GM21723 (cell line): ENCODE measurements at regions not wholly inside any gene's neighbourhood (a gene's known extent, or its start where the extent isn't known, plus 50 kb on each side); places are given as distances from the start of the nearest gene placed in this dataset.
A peak's percentile ranks its signal among the peaks of the same experiment; 100 is the strongest.
"Not testable (repeated sequence)": the region's sequence is repeated elsewhere in the genome, so short reads cannot be mapped to it uniquely, and the experiment has no call there.

ENCODE experiments used
- ATAC-seq: cut with Tn5 transposase; IDR thresholded peaks from one replicate; pipeline ENCODE4 v1.9.1; 2021; ENCODE audit warnings: mild to moderate bottlenecking, moderate library complexity; ENCODE audit not compliant: unreplicated experiment

DNA sequence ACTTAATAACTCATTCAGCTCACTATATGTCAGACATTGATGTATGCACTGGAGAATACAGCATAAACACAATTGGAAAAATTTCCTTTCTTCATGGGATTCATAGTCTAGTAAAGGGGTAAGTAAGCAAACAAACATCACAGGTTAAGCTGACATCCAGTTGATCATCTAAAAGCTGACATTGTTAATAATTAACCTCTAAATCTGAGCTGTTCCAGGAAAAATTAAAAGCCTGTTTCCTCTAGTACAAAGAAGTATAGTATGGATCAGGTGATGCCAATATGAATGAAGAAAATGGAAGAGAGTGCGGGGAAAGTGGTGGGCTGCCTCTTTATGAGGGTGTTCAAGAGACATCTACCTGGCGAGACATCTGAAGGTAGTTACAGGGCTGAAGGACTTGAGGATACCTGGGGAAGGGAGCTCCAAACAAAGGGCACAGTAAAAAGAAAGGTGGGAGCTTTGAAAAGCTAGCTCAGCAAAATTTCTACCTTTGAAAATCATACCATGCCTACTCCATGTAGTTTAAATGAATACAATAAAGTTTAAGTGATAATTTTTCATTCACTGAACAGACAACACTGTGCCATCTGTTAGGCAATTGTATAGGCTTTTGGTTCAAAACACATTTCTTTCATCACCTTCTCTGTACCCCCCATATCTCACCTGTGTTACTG lies 619.3 kb downstream of the TRIB2 start:
- ATAC-seq: no peak

DNA sequence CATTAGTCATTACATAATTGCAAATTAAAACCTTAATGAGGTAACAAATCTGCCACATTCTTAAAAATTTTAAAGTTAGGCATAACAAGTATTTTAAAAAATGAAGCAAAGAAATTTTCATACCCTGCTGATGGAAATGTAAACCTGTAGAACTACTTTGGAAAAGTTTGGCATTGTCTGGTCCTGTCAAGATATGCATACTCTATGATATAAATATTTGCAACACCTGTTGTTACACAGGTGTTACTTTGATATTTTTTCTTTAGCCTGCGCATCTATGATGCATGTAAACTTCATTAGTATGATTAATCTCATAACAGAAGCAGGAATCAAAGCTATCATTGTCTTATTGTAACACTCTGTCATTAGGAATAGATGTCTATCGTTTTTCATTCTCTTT lies 634.3 kb downstream of the TRIB2 start:
- no peak for ATAC-seq

DNA sequence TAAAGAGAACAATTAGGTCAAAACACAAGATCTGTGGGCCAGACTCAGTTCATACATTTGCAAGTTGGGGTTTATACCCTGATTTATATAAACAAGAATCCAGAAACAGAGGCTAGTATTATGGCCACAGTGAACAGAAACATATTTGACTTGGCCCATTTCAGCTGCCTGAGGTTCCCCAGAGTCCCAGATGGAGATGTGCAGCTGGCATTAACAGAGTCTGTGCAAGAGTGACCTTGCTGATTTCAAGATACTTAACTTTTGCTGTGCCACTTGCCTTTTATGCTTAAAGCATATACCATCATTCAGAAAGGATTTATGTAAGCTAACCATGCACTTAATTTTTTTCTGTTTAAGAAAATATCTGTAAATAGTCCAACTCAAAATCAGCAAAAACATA lies 636.3 kb downstream of the TRIB2 start:
- ATAC-seq: no peak

DNA sequence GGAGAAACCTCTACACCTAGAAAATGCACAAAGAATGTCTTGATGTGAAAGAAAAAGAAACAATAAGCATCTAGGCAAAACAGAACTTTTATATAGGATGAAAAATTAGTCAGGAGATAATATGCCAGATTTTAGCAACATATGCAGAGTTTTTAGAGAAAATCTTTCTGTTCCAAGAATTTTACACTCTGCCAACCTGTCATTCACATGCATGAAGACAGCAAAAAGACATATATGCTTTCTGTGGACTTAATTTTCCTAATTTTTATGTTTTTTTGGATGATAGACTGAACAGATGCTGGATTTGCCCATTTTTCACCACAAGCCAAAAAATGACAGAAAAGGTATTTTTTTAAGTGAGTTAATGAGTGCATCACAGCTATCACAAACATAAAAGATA lies 637.3 kb downstream of the TRIB2 start:
- no peak for ATAC-seq

DNA sequence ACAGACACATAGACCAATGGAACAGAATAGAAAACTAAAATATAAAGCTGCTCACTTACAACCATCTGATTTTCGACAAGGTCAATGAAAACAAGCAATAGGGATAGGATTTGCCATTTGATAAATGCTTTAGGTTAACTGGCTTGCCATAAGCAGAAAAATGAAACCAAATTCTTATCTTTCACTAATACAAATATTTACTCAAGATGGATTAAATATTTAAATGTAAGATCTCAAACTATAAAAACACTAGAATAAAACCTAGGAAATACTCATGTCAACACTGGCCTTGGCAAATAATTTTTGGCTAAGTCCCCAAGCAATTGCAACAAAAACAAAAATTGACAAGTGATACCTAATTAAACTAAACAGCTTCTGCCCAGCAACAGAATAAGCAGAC lies 665.2 kb downstream of the TRIB2 start:
- ATAC-seq: not testable (repeated sequence)

DNA sequence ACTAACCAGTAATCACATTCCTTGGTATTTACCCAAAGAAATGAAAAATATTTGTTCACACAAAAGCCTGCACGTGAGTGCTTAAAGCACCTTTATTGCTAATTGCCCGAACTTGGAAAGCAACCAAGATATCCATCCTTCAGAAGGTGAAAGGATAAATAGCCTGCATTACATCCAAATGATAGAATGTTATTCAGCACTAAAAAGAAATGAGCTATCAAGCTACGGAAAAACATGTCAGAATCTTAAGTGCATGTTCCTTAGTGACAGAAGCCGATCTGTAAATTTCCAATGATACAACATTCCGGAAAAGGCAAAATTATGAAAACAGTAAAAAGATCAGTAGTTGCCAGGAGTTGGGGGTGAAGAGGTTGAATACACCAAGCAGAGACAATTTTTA lies 672.4 kb downstream of the TRIB2 start:
- not testable (repeated sequence) for ATAC-seq

DNA sequence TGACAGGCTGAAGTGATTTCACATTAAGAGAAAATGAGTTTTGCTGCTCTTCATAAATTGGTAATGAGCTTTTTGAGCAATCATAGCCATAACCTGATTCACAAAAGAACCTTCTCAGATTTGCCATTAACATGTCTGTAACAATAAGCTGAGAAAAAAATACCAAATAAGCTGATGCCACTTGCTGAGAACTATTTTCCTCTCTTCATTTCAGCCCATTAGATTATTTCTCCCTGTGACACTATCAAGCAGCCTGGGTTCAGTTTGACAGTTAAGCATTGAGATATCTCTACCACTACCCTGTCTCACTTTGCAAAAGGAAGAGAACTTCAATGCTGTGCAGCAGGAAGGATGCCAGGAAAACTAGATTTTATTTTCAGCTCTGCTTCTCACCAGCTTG lies 673.9 kb downstream of the TRIB2 start:
- ATAC-seq: no peak

DNA sequence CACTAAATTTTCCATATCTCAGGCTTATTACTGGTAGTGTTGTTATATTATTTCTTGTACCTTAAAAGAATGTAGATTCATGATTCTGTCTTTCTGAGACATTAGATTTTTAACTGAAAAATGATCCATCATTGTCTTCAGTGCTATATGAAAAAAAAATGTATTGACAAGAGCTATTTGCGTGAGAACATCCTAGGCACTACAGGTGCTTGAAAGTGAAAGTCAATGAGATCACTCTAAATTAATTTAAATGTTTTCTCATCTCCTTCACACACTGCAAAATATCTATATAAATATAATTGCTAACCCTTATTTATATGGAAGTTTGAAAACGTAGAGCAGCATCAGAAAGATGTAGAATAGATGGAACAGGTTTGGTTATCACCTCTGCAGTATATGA lies 684.6 kb downstream of the TRIB2 start:
- ATAC-seq: no peak

DNA sequence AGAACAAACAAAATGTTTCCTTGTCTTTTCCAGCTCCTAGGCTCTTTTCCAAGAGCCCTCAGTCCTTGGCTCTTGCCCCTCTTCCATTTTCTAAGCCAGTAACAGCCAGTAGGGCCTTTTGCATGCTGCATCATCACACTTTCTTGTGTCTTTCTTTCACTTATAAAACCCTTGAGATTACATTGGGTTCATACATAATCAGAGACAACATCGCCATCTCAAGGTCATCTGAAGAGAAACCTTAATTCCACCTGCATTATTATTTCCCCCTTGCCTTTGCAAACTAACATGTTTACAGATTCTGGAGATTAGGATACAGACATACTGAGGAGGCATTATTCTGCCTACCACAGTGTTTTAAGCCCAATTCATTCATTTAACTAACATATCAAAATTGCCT lies 697.3 kb downstream of the TRIB2 start:
- ATAC-seq: no peak

DNA sequence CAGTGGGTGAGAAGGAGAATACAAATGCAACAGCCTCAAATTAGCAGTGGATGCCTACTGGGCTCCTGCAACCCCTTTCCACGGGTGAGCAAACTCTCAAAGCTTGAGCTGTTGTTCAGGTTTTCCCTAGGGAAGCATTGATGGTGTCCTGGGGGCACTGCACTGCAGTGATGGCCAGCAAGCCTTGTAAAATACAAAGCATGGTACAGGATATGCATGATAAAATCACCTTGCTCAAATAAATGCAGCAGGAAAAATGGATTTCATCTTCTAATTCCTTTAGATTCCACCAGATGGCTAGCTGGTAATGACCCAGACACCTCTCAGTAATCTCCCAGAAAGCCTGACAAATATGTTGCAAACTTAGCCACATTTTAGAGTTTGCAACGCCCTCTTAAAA lies 698.2 kb downstream of the TRIB2 start:
- ATAC-seq: no peak

DNA sequence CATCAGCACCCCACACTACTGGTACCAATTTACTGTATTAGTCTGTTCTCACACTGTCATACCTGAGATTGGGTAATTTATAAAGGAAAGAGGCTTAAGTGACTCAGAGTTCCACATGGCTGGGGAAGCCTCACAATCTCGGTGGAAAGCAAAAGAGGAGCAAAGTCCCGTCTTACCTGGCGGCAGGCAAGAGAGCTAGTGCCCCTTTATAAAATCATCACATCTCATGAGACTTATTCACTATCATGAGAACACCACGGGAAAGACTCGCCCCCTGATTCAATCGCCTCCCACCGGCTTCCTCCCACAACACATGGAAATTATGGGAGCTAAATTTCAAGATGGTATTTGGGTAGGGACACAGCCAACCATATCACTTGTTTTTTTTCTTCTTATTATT lies 717.2 kb downstream of the TRIB2 start:
- no peak for ATAC-seq

DNA sequence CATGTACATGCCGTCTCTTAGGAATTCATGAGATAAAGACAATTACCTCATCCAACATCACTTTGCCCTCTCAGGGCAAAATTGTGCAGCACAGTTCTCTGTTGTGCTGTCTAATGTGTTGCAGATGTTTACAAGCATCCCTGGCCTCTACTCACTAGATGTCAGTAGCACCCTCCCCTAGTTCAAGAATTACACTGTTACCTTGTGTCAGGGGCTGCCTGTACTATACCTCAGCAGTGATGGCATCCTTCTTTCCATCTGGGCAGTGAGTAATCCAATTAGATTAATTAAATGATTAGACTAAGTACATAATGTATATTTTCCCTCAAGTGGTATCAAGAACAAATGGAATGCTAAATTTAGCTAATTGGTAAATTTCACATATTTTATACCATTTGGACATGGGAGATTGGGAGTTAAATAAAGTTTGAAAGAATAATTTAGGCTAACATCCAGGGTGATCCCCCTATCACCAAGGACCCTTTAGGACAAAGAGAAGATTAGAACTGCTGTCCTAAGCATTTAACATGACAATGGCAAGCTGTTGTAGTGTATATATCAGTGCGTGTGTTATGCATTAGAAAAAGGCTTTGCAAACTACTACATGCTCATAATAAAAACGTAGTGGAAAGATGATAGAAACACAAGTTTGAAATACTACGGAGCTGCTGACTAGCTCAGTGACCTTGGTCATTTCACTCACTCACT lies 727.0 kb downstream of the TRIB2 start:
- peak; percentile 55 for ATAC-seq

DNA sequence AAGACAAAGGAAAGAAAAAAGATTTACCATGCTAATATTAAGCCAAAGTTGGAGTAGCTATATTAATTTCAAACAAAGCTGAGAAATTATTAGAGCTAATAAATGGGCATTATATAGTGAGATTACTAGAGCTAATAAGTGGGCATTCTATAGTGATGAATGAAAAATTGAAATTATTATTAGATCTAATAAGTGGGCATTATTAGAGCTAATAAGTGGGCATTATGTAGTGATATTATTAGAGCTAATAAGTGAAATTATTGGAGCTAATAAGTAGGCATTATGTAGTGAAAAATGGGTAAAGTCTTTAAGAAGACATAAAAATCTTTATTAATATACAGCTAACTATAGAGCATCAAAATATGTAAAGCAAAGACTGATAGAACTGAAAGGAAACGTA lies 745.7 kb downstream of the TRIB2 start:
- no peak for ATAC-seq

DNA sequence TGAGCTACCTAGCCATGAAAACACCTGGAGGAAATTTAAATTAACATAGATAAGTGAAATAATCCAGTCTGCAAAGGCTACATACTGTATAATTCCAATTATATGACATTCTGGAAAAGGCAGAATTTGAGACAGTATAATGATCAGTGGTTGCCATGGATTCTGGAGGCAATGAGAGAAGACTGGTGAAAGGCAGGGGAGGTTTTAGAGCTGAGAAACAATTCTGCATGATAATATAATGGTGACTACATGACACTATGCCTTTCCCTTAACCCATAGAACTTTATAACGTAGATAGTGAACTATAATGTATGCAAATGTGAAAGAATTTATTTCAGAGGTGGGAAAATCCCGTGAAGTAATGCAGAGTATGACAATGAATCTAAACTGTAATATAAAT lies 749.3 kb downstream of the TRIB2 start:
- ATAC-seq: no peak

DNA sequence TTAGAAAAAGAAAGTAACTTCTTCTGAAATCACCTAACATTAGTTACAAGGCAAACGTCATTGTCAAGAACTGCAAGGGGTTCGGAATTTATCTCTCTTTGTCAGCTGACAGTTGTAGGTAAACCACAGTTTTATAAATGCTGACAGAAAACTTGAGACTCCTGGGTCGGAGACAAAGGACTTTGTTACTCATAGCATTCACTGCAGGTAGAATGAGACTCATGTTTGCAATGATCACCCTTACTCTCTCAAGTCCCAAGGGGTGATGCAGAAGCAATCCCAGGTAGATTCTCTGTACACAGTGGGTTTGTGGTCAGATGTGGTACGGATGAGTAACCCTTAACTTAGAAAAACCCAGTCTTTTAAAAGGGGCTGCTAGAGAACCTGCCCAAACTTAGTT lies 757.8 kb downstream of the TRIB2 start:
- no peak for ATAC-seq

DNA sequence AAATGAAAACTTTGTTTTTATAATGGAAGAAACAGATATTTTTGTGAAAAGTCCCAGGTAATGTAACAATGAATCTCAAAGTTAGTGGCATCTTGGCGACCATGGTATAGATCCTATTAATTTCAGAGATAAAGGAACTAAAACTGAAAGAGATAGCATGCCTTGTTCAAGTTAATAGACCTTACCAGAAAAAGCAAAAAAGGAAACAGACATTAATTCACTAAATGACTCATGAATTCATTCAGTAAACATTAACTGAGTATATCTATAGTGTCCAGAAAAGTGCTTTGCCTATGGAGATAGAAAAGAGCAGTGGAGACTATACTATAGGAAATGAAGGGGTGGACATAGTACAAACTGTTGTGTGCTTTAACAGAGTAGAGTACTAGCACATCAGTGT lies 763.3 kb downstream of the TRIB2 start:
- peak; percentile 85 for ATAC-seq

DNA sequence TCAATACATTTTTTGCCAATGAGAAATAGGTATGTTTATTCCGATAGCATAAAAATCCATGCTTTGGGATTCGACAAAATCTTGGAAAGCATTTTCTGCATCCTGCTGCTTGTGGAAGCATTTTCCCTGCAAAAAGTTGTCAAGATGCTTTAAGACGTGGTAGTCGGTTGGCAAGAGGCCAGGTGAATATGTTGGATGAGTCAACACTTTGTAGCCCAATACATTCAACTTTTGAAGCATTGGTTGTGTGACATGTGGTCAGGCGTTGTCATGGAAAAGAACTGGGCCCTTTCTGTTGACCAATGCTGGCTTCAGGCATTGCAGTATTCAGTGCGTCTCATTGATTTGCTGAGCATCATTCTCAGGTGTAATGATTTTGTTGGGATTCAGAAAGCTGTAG lies 764.5 kb downstream of the TRIB2 start:
- ATAC-seq: no peak

DNA sequence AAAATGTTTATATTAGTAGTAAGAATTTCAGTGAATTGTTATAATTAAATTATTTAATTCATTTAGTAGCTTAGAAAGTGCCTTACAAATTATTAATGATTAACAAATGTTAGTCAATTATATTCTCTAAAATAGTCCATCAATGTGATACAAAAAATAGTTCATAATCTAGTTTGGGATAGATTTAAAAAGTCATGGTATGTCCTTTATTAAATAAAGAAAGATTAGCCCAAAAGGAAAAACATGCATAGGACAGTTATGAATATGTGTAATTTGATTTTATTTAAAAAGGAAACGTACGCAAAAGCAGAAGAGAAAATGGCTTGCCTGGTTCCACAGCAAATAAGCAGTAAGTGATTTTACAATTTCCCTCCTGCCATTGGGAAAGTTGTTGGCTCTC lies 768.5 kb downstream of the TRIB2 start:
- no peak for ATAC-seq

DNA sequence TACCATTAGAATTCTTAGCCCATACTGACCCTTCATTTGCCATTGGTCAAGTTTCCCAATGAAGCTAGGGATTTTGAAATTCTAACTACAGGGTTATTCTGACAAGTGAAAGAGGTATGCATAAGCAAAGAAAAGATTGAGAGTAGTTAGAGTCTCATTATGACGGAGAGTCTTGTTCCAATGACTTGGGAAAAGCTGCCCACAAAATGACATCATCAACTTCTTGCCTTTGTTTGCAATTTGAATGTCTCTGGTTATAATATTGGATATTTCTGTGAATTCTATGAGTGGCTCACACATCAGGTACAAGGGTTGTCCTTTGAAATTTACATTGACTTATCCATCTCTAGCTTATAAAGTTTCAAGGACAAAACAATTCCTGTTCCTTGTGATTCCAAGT lies 772.2 kb downstream of the TRIB2 start:
- ATAC-seq: no peak

DNA sequence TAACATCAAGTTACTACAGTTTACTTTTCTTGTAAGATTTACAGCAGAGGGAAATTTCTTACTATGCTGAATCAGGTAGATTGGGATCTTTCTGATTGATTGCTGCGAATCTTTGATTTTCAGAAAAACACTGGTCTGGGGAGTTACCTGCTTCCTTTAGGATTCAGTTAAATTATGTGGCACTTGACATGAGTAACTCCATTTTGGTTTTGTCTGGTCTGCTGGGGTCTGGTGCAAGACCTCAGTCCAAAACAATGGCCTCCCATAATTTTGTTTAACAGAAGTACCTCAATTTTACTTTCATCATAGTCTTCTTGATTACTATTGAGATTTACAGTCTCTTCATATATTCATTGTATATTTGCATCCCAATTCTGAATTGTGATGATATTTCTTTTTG lies 775.5 kb downstream of the TRIB2 start:
- no peak for ATAC-seq

DNA sequence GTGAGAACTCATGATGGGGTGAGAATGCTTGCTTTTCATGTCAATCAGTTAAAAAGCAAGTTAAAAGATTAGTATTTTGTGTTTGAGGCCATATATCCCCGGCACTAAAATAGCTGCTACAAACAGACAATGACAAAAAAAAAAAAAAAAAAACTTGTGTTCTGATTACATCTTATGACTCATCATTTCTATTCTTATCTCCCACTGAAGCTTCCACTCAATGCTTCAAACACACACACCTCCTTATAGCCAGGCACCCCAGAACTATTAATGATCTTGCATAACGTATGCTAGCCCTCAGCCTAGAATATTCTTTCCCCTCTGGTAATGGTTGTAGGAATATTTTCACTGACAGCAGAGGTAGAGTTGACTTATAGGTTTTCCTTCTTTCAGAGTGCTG lies 778.3 kb downstream of the TRIB2 start:
- no peak for ATAC-seq

DNA sequence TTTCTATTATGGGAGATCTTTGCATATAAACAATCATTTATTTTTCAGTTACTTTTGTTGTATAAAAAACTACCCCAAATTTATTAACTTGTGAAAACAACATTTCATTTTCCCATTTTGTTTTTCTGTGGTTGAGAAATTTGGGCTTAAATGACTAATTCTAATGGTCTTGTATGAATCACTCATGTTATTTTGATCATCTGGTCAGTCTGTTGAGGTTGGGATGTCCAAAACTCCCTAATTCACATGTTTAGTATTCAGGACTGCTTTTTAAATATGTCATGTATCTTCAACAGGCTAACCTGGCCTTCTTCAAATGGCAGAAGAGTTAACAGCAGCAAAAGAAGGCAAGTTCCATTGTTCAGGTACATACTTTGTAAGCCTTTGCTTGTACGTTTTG lies 788.1 kb downstream of the TRIB2 start:
- peak; percentile 68 for ATAC-seq

DNA sequence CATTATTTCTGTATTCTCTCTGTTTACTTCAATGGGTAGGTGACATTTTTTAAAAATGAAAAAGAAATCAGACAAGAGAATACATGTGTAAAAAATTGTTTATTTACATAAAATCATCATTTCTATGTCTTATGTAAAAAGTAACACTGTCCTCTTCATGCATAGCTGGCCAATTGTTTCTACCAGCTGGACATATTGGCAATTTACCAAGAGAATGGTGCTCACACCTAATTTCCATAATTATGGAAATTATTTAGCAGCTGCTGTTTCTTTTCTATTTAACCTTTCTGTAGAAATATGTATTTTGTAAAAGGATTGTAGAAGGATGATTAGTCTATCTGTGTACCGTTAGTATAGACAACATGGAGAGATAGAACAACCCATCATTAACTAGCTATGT lies 791.9 kb downstream of the TRIB2 start:
- ATAC-seq: no peak
